Endothelial cell of umbilical vein (primary cell): ENCODE measurements at regions not wholly inside any gene's neighbourhood (a gene's known extent, or its start where the extent isn't known, plus 50 kb on each side); places are given as distances from the start of the nearest gene placed in this dataset.

Experiments used
- BruUV-seq: library from RNA; stranded (reverse); fragments of 400-500 nt; replicated peaks from 2 replicates; lab custom pipeline; 2021; lab: Mats Ljungman, UMichigan
- CTCF ChIA-PET: fragments of 300-600, 350-600 bp; sonication (Branson Sonifier 250); formaldehyde crosslinking; loops from one replicate; lab custom pipeline; 2021; ENCODE audit warnings: antibody characterized with exemption, inconsistent platforms; lab: Charles Lee
- POLR2A ChIA-PET: fragments of 300-600, 350-600 bp; sonication (Branson Sonifier 250); formaldehyde crosslinking; loops from one replicate; lab custom pipeline; 2021; ENCODE audit warnings: antibody characterized with exemption, inconsistent platforms; lab: Charles Lee
- DNase-seq: peaks from one replicate; pipeline ENCODE4 v3.0.0-alpha.2; 2011; ENCODE audit warnings: low read depth, low spot score
- FAIRE-seq: peaks from 2 replicates; lab custom pipeline; 2011; peaks lifted over from hg19 to GRCh38; lab: Jason Lieb, UNC
- H2AFZ ChIP-seq: 2 replicates; pipeline ENCODE4 v1.6.0; 2012; ENCODE audit warnings: low read depth, low read length, control low read depth, inconsistent platforms
- H3K27ac ChIP-seq: 2 replicates; pipeline ENCODE4 v1.5.1; 2011; ENCODE audit warnings: low read depth, mild to moderate bottlenecking, control low read depth, low read length, moderate library complexity; ENCODE audit not compliant: insufficient read depth
- H3K27me3 ChIP-seq, 2 experiments: 2 replicates each; pipeline versions ENCODE4 v1.6.0 to v1.6.1; 2011; ENCODE audit warnings: low read length in 2 of 2, mixed read lengths in 1 of 2; ENCODE audit not compliant: control insufficient read depth in 2 of 2, insufficient read depth in 2 of 2
- H3K36me3 ChIP-seq, 2 experiments: 2 replicates in 1 of 2; 3 replicates in 1 of 2; pipeline ENCODE4 v1.5.1; 2011; ENCODE audit warnings: low read length in 2 of 2, mild to moderate bottlenecking in 1 of 2, moderate library complexity in 1 of 2; ENCODE audit not compliant: control insufficient read depth in 2 of 2, insufficient read depth in 2 of 2; ENCODE audit errors: extremely low read depth in 1 of 2
- H3K4me1 ChIP-seq: 3 replicates; pipeline ENCODE4 v1.5.1; 2011; ENCODE audit warnings: mild to moderate bottlenecking, low read length; ENCODE audit not compliant: control insufficient read depth, insufficient read depth; ENCODE audit errors: extremely low read depth
- H3K4me2 ChIP-seq: 2 replicates; pipeline ENCODE4 v1.6.1; 2011; ENCODE audit warnings: low read length, control low read depth, mixed read lengths; ENCODE audit not compliant: insufficient read depth
- H3K4me3 ChIP-seq, 3 experiments: fragments of 200-600 bp in 1 of 3; sonication (generic), shearing (Covaris generic) in 1 of 3; replicated peaks in 1 of 3; 2 replicates each; pipeline ENCODE4 v1.5.1; 2011 to 2016; ENCODE audit warnings: control low read depth in 3 of 3, low read length in 3 of 3, mild to moderate bottlenecking in 2 of 3, inconsistent platforms in 1 of 3, low read depth in 1 of 3, moderate library complexity in 1 of 3; ENCODE audit not compliant: insufficient read depth in 1 of 3
- H3K79me2 ChIP-seq: 2 replicates; pipeline ENCODE4 v1.6.0; 2012; ENCODE audit warnings: low read length, inconsistent platforms; ENCODE audit not compliant: control insufficient read depth, insufficient read depth
- H3K9ac ChIP-seq: replicated peaks from 2 replicates; pipeline ENCODE3; 2011; ENCODE audit warnings: low read length, control low read depth; ENCODE audit not compliant: insufficient read depth; ENCODE audit errors: extremely low read depth
- H3K9me1 ChIP-seq: replicated peaks from 3 replicates; pipeline ENCODE4 v1.6.0; 2011; ENCODE audit warnings: mild to moderate bottlenecking, low read length; ENCODE audit not compliant: control insufficient read depth, insufficient read depth; ENCODE audit errors: extremely low read depth
- H3K9me3 ChIP-seq: replicated peaks from 2 replicates; pipeline ENCODE4 v1.5.1; 2012; ENCODE audit warnings: low read length, inconsistent platforms; ENCODE audit not compliant: control insufficient read depth, insufficient read depth
- H4K20me1 ChIP-seq: replicated peaks from 2 replicates; pipeline ENCODE3; 2011; ENCODE audit warnings: mild to moderate bottlenecking, low read length; ENCODE audit not compliant: control insufficient read depth, insufficient read depth; ENCODE audit errors: extremely low read depth
- CTCF ChIP-seq, 2 donors: IDR thresholded peaks; 1 replicate in 1 of 2; 2 replicates in 1 of 2; pipeline ENCODE4 v1.5.1; 2011; ENCODE audit warnings: low read length in 2 of 2, mild to moderate bottlenecking in 2 of 2, moderate library complexity in 2 of 2, control low read depth in 1 of 2, inconsistent platforms in 1 of 2, low read depth in 1 of 2; ENCODE audit not compliant: insufficient read depth in 1 of 2; ENCODE audit errors: extremely low read depth in 1 of 2
- EZH2 ChIP-seq: IDR thresholded peaks from 2 replicates; pipeline ENCODE4 v1.6.1; 2012; ENCODE audit warnings: borderline replicate concordance, low read depth, mild to moderate bottlenecking, moderate library complexity, low read length, inconsistent platforms; ENCODE audit not compliant: severe bottlenecking
- FOS ChIP-seq: IDR thresholded peaks from 2 replicates; pipeline ENCODE4 v1.6.1; 2011; ENCODE audit warnings: mild to moderate bottlenecking, low read length, moderate library complexity, borderline replicate concordance; ENCODE audit not compliant: insufficient read depth
- GATA2 ChIP-seq: IDR thresholded peaks from 2 replicates; pipeline ENCODE4 v1.7.0; 2011; ENCODE audit warnings: low read depth, mild to moderate bottlenecking, moderate library complexity, mixed read lengths, low read length; ENCODE audit not compliant: insufficient read length, insufficient read depth
- JUN ChIP-seq: IDR thresholded peaks from 2 replicates; pipeline ENCODE4 v1.6.1; 2011; ENCODE audit warnings: borderline replicate concordance, low read depth; ENCODE audit not compliant: insufficient read length, insufficient read depth
- MAX ChIP-seq: IDR thresholded peaks from 2 replicates; pipeline ENCODE4 v1.6.1; 2011; ENCODE audit not compliant: insufficient read depth, insufficient read length
- MYC ChIP-seq: IDR thresholded peaks from one replicate; pipeline ENCODE4 v1.6.1; 2011; ENCODE audit warnings: mild to moderate bottlenecking, low read depth, low read length
- POLR2A ChIP-seq: IDR thresholded peaks from 2 replicates; pipeline ENCODE4 v1.6.1; 2012; ENCODE audit warnings: low read depth, mild to moderate bottlenecking, control low read depth, low read length
- POLR2AphosphoS5 ChIP-seq: IDR thresholded peaks from 2 replicates; pipeline ENCODE4 v1.6.1; 2012; ENCODE audit warnings: low read depth, mild to moderate bottlenecking, control low read depth, low read length, moderate library complexity; ENCODE audit not compliant: insufficient read depth
- dilution Hi-C: fragments of 300-500 bp; cut with MboI; formaldehyde crosslinking; loops from one replicate; pipeline ENCODE4 v1.15.0; 2019; ENCODE audit warnings: low sequenced_read_pairs; ENCODE audit not compliant: extremely low pct_ligation_motif_present
- intact Hi-C: fragments of 100-400 bp; cut with micrococcal nuclease; formaldehyde crosslinking; loops from one replicate; pipeline ENCODE4 v1.10.0; 2022

GRCh38 chr6:71083308-71083820, 126.5 kb upstream of the B3GAT2 start:
- TF ChIP-seq POLR2AphosphoS5 (no peak), JUN (no peak), EZH2 (no peak), CTCF (IDR thresholded peaks at IDR 0.05; ENCODE audit: extremely low read depth in 1 of 2, insufficient read depth in 1 of 2, low read depth in 1 of 2, low read length in 2 of 2) (no peak), FOS (no peak), POLR2A (no peak), MYC (no peak), MAX (no peak), GATA2 (no peak)
- dilution Hi-C loops, result no loop called here
- no peak for DNase-seq
- H3K79me2 ChIP-seq, result no peaks in the 10 kb centered on the region
- no peak overlapping the region for H3K4me2 ChIP-seq
- intact Hi-C loops, result no loop called here
- H4K20me1 ChIP-seq, result no peaks in the 10 kb centered on the region
- no peaks in the 10 kb centered on the region for H3K9me3 ChIP-seq
- H3K9ac ChIP-seq, result no peak overlapping the region
- ChIA-PET POLR2A (no interaction called here), CTCF (no interaction called here)
- no peaks in the 10 kb centered on the region for H3K27me3 ChIP-seq
- FAIRE-seq, result no peak
- no peak overlapping the region for H2AFZ ChIP-seq
- H3K9me1 ChIP-seq, result no peaks in the 10 kb centered on the region
- no TSS peak for BruUV-seq
- H3K4me1 ChIP-seq, result no peaks in the 10 kb centered on the region
- no peak overlapping the region for H3K4me3 ChIP-seq
- no peak overlapping the region for H3K27ac ChIP-seq
- H3K36me3 ChIP-seq, result no peaks in the 10 kb centered on the region
